HFFc6 (cell line): ENCODE measurements at regions not wholly inside any gene's neighbourhood (a gene's known extent, or its start where the extent isn't known, plus 50 kb on each side); places are given as distances from the start of the nearest gene placed in this dataset.
A peak's percentile ranks its signal among the peaks of the same experiment; 100 is the strongest.

Source experiments
- DNase-seq: peaks from one replicate; pipeline ENCODE4 v3.0.0-alpha.2; 2018
- H3K27ac Mint-ChIP-seq: 2 replicates; pipeline ENCODE4 v1.8.0; 2020; ENCODE audit warnings: mild to moderate bottlenecking, mixed read lengths
- H3K27me3 Mint-ChIP-seq: 2 replicates; pipeline ENCODE4 v1.8.0; 2021; ENCODE audit warnings: mild to moderate bottlenecking, moderate library complexity, mixed read lengths; ENCODE audit not compliant: insufficient read depth
- H3K36me3 Mint-ChIP-seq: 2 replicates; pipeline ENCODE4 v1.8.0; 2021; ENCODE audit warnings: low read depth, mixed read lengths
- H3K4me1 Mint-ChIP-seq: 2 replicates; pipeline ENCODE4 v1.8.0; 2020; ENCODE audit warnings: low read depth, mixed read lengths
- H3K4me3 Mint-ChIP-seq: 2 replicates; pipeline ENCODE4 v1.8.0; 2020; ENCODE audit warnings: mild to moderate bottlenecking, moderate library complexity, mixed read lengths
- H3K9me3 Mint-ChIP-seq: 2 replicates; pipeline ENCODE4 v1.8.0; 2020; ENCODE audit warnings: mild to moderate bottlenecking, mixed read lengths
- TF ChIP-seq, protein P1 (sequence below): fragments of 200-600 bp; sonication (generic); IDR thresholded peaks from 2 replicates; pipeline ENCODE4 v1.5.0; 2021; ENCODE audit warnings: antibody characterized with exemption, mild to moderate bottlenecking

DNA sequence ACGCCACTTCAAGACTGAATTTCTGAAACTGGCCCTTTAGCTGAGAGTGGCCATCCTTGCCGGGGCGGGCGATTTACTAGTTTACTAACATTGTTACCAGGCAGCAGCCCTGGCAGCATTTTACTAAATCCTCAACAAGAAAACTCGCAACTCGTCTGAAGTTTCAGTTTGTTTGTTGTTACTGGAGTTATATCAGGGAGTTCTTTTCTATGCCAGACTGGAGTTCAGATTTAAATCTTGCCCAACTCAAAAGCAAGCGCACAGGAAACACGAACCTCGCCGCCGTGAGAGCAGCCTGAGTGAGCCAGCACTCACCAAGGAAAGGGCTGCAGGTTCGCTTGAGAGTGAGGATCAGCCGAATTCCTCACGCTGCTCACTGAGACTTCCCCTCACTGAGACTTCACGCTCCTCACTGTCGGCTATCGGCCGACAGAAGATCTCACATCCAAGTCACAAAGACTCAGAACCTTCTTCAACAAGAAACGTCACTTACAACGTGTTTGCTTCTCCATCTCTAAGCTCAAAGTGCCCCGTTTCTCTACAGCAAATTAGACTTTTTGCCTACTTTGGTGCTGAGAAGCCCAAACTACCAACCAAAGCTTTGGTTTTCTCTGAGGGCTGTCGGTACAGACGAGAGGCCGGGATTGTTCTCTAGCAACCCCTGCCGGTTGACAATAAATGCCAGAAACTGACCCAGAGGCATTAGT lies 78.9 kb downstream of the OLIG3 start:
- Mint-ChIP-seq H3K27ac (peak overlapping the region; percentile 74), H3K4me3 (peak overlapping the region; percentile 87), H3K27me3 (peaks cover 11% of the 10 kb centered on the region), H3K36me3 (no peaks in the 10 kb centered on the region), H3K9me3 (no peaks in the 10 kb centered on the region), H3K4me1 (peaks cover 28% of the 10 kb centered on the region)
- TF ChIP-seq, protein P1, sequence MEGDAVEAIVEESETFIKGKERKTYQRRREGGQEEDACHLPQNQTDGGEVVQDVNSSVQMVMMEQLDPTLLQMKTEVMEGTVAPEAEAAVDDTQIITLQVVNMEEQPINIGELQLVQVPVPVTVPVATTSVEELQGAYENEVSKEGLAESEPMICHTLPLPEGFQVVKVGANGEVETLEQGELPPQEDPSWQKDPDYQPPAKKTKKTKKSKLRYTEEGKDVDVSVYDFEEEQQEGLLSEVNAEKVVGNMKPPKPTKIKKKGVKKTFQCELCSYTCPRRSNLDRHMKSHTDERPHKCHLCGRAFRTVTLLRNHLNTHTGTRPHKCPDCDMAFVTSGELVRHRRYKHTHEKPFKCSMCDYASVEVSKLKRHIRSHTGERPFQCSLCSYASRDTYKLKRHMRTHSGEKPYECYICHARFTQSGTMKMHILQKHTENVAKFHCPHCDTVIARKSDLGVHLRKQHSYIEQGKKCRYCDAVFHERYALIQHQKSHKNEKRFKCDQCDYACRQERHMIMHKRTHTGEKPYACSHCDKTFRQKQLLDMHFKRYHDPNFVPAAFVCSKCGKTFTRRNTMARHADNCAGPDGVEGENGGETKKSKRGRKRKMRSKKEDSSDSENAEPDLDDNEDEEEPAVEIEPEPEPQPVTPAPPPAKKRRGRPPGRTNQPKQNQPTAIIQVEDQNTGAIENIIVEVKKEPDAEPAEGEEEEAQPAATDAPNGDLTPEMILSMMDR = peak; percentile 76
- peak; percentile 69 for DNase-seq

DNA sequence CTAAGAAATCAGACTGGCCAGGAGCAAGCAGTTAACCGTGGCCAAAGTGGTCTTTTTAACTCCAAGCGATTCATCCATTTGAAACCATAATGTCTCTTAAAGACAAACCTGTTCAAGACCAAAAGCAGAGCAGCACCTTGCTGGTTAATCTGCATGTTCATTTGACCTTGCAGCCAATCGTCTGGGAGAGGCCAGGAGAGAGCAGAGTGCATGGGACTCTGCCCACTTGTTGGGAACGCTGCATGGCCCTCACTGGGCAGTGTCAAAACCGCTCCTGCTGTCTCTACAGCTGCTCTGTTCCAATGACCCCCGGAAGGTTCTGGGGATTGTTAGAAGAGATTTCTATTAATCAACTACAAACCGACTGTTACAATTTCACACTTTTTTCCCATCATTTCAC lies 79.6 kb downstream of the OLIG3 start:
- DNase-seq = no peak
- Mint-ChIP-seq H3K36me3 (no peaks in the 10 kb centered on the region), H3K27ac (peak overlapping the region; percentile 3; the same call in 1 of the 2 replicates), H3K9me3 (no peaks in the 10 kb centered on the region), H3K27me3 (peaks cover 11% of the 10 kb centered on the region), H3K4me1 (peaks cover 28% of the 10 kb centered on the region), H3K4me3 (peak overlapping the region; percentile 87)
- TF ChIP-seq, protein P1 = no peak

GRCh38 chr6:137413482-137413881 lies 80.7 kb downstream of the OLIG3 start:
- peaks cover 28% of the 10 kb centered on the region for H3K4me1 Mint-ChIP-seq
- H3K36me3 Mint-ChIP-seq = no peaks in the 10 kb centered on the region
- no peak overlapping the region for H3K4me3 Mint-ChIP-seq
- peaks cover 11% of the 10 kb centered on the region for H3K27me3 Mint-ChIP-seq
- no peak for DNase-seq
- H3K27ac Mint-ChIP-seq = no peak overlapping the region
- TF ChIP-seq, protein P1 = no peak
- H3K9me3 Mint-ChIP-seq = no peaks in the 10 kb centered on the region

GRCh38 chr6:137412562-137412961 lies 81.6 kb downstream of the OLIG3 start:
- H3K27ac Mint-ChIP-seq = no peak overlapping the region
- H3K36me3 Mint-ChIP-seq = no peaks in the 10 kb centered on the region
- no peak for DNase-seq
- peaks cover 26% of the 10 kb centered on the region for H3K4me1 Mint-ChIP-seq
- no peak overlapping the region for H3K4me3 Mint-ChIP-seq
- peaks cover 11% of the 10 kb centered on the region; the same call in 1 of the 2 replicates for H3K27me3 Mint-ChIP-seq
- H3K9me3 Mint-ChIP-seq = no peaks in the 10 kb centered on the region
- TF ChIP-seq, protein P1 = no peak

DNA sequence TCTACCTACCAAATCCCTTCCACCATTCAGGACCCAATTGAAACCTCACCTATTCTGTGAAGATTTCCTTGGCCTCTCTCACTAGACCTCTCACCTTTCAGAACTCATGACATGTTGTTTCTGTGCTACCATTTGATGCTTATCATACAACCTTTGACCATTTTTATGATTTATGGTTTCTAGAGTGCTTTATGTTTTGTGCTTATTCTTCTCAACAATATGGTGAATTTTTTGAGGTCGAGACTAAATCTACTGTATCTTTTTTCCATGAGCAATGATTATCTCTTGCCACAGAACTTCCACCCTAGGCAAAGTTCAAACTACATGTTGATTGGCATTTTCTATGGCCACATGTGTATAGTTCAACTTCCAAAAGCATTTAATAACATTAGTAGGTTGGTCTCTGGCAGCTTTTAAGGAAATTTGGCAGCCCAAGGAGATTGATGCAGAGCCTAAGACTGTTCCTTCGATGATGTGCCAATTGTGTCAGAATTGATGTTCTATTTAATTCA lies 84.9 kb downstream of the OLIG3 start:
- TF ChIP-seq, protein P1 = no peak
- peaks cover 11% of the 10 kb centered on the region; the same call in 1 of the 2 replicates for H3K27me3 Mint-ChIP-seq
- DNase-seq = no peak
- H3K36me3 Mint-ChIP-seq = no peaks in the 10 kb centered on the region
- no peaks in the 10 kb centered on the region for H3K4me1 Mint-ChIP-seq
- H3K9me3 Mint-ChIP-seq = no peaks in the 10 kb centered on the region
- H3K4me3 Mint-ChIP-seq = no peak overlapping the region
- H3K27ac Mint-ChIP-seq = no peak overlapping the region
